Liver (tissue), 3 donors: ENCODE measurements at regions not wholly inside any gene's neighbourhood (a gene's known extent, or its start where the extent isn't known, plus 50 kb on each side); places are given as distances from the start of the nearest gene placed in this dataset.

ENCODE experiments used
- ATF3 ChIP-seq: IDR thresholded peaks from 2 replicates; pipeline ENCODE4 v1.6.1; 2016; ENCODE audit warnings: antibody characterized with exemption
- CTCF ChIP-seq: fragments of 150-350 bp; IDR thresholded peaks from 2 replicates; pipeline ENCODE4 v1.5.1; 2017; ENCODE audit warnings: improper control_type of control experiment, low read depth, low read length; ENCODE audit not compliant: missing input control
- EGR1 ChIP-seq, 2 donors: IDR thresholded peaks; 2 replicates each; pipeline ENCODE4 v1.6.1; 2016 to 2018; ENCODE audit warnings: antibody characterized with exemption in 2 of 2, low read depth in 2 of 2
- GABPA ChIP-seq, 2 donors: IDR thresholded peaks in 1 of 2; conservative IDR thresholded peaks in 1 of 2; 2 replicates each; pipeline ENCODE4 v1.6.1; 2016; ENCODE audit warnings: antibody characterized with exemption in 2 of 2, mild to moderate bottlenecking in 1 of 2, moderate library complexity in 1 of 2
- HNF4A ChIP-seq, 2 donors: conservative IDR thresholded peaks; 2 replicates each; pipeline ENCODE4 v1.6.1; 2016; ENCODE audit warnings: antibody characterized with exemption in 2 of 2, mild to moderate bottlenecking in 2 of 2
- MAX ChIP-seq: IDR thresholded peaks from 2 replicates; pipeline ENCODE4 v1.6.1; 2016; ENCODE audit warnings: antibody characterized with exemption
- RAD21 ChIP-seq, 2 donors: IDR thresholded peaks; 2 replicates each; pipeline ENCODE4 v1.6.1; 2016; ENCODE audit warnings: antibody characterized with exemption in 2 of 2, mild to moderate bottlenecking in 2 of 2
- RXRA ChIP-seq, 2 donors: IDR thresholded peaks; 2 replicates each; pipeline ENCODE4 v1.6.1; 2017 to 2018; ENCODE audit warnings: antibody characterized with exemption in 2 of 2, mild to moderate bottlenecking in 1 of 2
- TAF1 ChIP-seq: conservative IDR thresholded peaks from 2 replicates; pipeline ENCODE4 v1.6.1; 2016; ENCODE audit warnings: antibody characterized with exemption, mild to moderate bottlenecking
- YY1 ChIP-seq: IDR thresholded peaks from 2 replicates; pipeline ENCODE4 v1.6.1; 2016; ENCODE audit warnings: antibody characterized with exemption, mild to moderate bottlenecking
- ZBTB33 ChIP-seq: IDR thresholded peaks from 2 replicates; pipeline ENCODE4 v1.6.1; 2016; ENCODE audit warnings: antibody characterized with exemption
- donor health status: healthy.
- donor health status: healthy.

- no peak for TF ChIP-seq RXRA (IDR thresholded peaks at IDR 0.05)
- TF ChIP-seq MAX, result no peak
- TF ChIP-seq CTCF, result no peak
- TF ChIP-seq ATF3, result no peak
- TF ChIP-seq HNF4A (conservative IDR thresholded peaks at IDR 0.05), result no peak
- no peak for TF ChIP-seq RAD21 (IDR thresholded peaks at IDR 0.05)
- TF ChIP-seq EGR1 (IDR thresholded peaks at IDR 0.05; ENCODE audit: low read depth in 2 of 2), result no peak
- TF ChIP-seq YY1, result no peak
- TF ChIP-seq TAF1, result no peak
- TF ChIP-seq GABPA (IDR thresholded peaks at IDR 0.05 in 1 of 2, conservative IDR thresholded peaks at IDR 0.05 in 1 of 2), result no peak
- TF ChIP-seq ZBTB33, result no peak
Observed at GRCh38 chr2:134140251-134140661, 113.6 kb upstream of the MGAT5 start.
